GM10248 (cell line): ENCODE measurements at regions not wholly inside any gene's neighbourhood (a gene's known extent, or its start where the extent isn't known, plus 50 kb on each side); places are given as distances from the start of the nearest gene placed in this dataset.
"Not testable (repeated sequence)": the region's sequence is repeated elsewhere in the genome, so short reads cannot be mapped to it uniquely, and the experiment has no call there.

Experiments
- CTCF ChIA-PET: fragments of 300-600 bp; sonication (Branson Sonifier 250); formaldehyde crosslinking; extraction: SDS; loops from one replicate; lab custom pipeline; 2021; ENCODE audit warnings: antibody characterized with exemption; lab: Yijun Ruan, JAX
- POLR2A ChIA-PET: fragments of 350-650 bp; sonication (Branson Sonifier 250); formaldehyde crosslinking; extraction: SDS; loops from one replicate; lab custom pipeline; 2020; ENCODE audit warnings: antibody characterized with exemption; lab: Yijun Ruan, JAX
- DNase-seq: peaks from one replicate; pipeline ENCODE4 v3.0.0; 2012; ENCODE audit errors: extremely low spot score
- CTCF ChIP-seq: IDR thresholded peaks from 2 replicates; pipeline ENCODE4 v1.5.1; 2012; ENCODE audit warnings: mild to moderate bottlenecking, low read depth; ENCODE audit errors: extremely low read depth, missing control alignments, control extremely low read depth

- CTCF ChIA-PET, result interaction anchor here (1.5 to 2.5 kb wide), 2 partner anchors 11 to 14 kb away, joined by 3 to 10 read pairs; no protein-coding TSS in a partner anchor
- peak; percentile 27 for TF ChIP-seq CTCF
- peak; percentile 30 for DNase-seq
- POLR2A ChIA-PET, result no interaction called here
These were observed 124.6 kb upstream of the KCNAB1 start for GRCh38 chr3:155995525-155996370.

- no peak for DNase-seq
- ChIA-PET POLR2A (no interaction called here), CTCF (no interaction called here)
- TF ChIP-seq CTCF, result no peak
These were observed 123.5 kb upstream of the KCNAB1 start for GRCh38 chr3:155996882-155997281.

- DNase-seq, CTCF ChIA-PET, POLR2A ChIA-PET: not testable (repeated sequence)
These were observed 122.2 kb upstream of the KCNAB1 start for GRCh38 chr3:155998173-155998572.

- ChIA-PET POLR2A (no interaction called here), CTCF (interaction anchor here (1.6 to 2.3 kb wide), 2 partner anchors 16 to 200 kb away, joined by 4 to 8 read pairs; partner anchors contain the start of gene C3orf33)
- no peak for DNase-seq
- no peak for TF ChIP-seq CTCF
These were observed 114.6 kb upstream of the KCNAB1 start for GRCh38 chr3:156005736-156006135.

- ChIA-PET CTCF (interaction anchor here (0.8 to 2.4 kb wide), 6 partner anchors 9 to 1126 kb away, joined by 3 to 11 read pairs (median 4); no protein-coding TSS in a partner anchor), POLR2A (no interaction called here)
- peak; percentile 30 for TF ChIP-seq CTCF
- DNase-seq, result no peak
These were observed 109.5 kb upstream of the KCNAB1 start for GRCh38 chr3:156010829-156011228.

- CTCF ChIA-PET, result no interaction called here
- POLR2A ChIA-PET, result no interaction called here
- DNase-seq, result no peak
- no peak for TF ChIP-seq CTCF
These were observed 105.9 kb upstream of the KCNAB1 start for GRCh38 chr3:156014489-156014888.

GRCh38 chr3:156016902-156017301, 103.5 kb upstream of the KCNAB1 start:
- ChIA-PET CTCF (interaction anchor here (1.2 to 2.8 kb wide), 3 partner anchors 10 to 134 kb away, joined by 3 to 9 read pairs (median 5); no protein-coding TSS in a partner anchor), POLR2A (interaction anchor here (0.6 kb wide), 1 partner anchor 131 kb away, joined by 4 read pairs; no protein-coding TSS in a partner anchor)
- DNase-seq, result no peak
- no peak for TF ChIP-seq CTCF
